ENCODE measurements at regions not wholly inside any gene's neighbourhood (a gene's known extent, or its start where the extent isn't known, plus 50 kb on each side); places are given as distances from the start of the nearest gene placed in this dataset.

- DNase-seq (ENCODE audit: low spot score), result no peak
- TF ChIP-seq CTCF (IDR thresholded peaks at IDR 0.05), result no peak
- H3K4me3 ChIP-seq, result no peak overlapping the region
- H3K27ac ChIP-seq, result no peak overlapping the region
Measured at GRCh38 chr6:139744891-139745290, 370.4 kb upstream of the CITED2 start.

- no peak overlapping the region for H3K4me3 ChIP-seq
- TF ChIP-seq CTCF (IDR thresholded peaks at IDR 0.05), result no peak
- H3K27ac ChIP-seq, result no peak overlapping the region
- no peak for DNase-seq (ENCODE audit: low spot score)
Measured at GRCh38 chr6:139743664-139744437, 369.4 kb upstream of the CITED2 start.

GRCh38 chr6:139742671-139743070, 368.2 kb upstream of the CITED2 start:
- DNase-seq (ENCODE audit: low spot score), result no peak
- no peak overlapping the region for H3K27ac ChIP-seq
- TF ChIP-seq CTCF (IDR thresholded peaks at IDR 0.05), result no peak
- no peak overlapping the region for H3K4me3 ChIP-seq

GRCh38 chr6:139738801-139739455, 364.5 kb upstream of the CITED2 start:
- no peak overlapping the region for H3K27ac ChIP-seq
- no peak overlapping the region for H3K4me3 ChIP-seq
- DNase-seq (ENCODE audit: low spot score), result no peak
- no peak for TF ChIP-seq CTCF (IDR thresholded peaks at IDR 0.05)

- no peak for TF ChIP-seq CTCF (IDR thresholded peaks at IDR 0.05)
- no peak overlapping the region for H3K4me3 ChIP-seq
- no peak for DNase-seq (ENCODE audit: low spot score)
Measured at GRCh38 chr6:139736325-139736906, 362.0 kb upstream of the CITED2 start.

GRCh38 chr6:139732451-139732850, 358.0 kb upstream of the CITED2 start:
- DNase-seq (ENCODE audit: low spot score), result no peak
- no peak for TF ChIP-seq CTCF (IDR thresholded peaks at IDR 0.05)
- H3K27ac ChIP-seq, result no peak overlapping the region

More at GRCh38 chr6:139736325-139736906, 362.0 kb upstream of the CITED2 start:
- no peak overlapping the region for H3K27ac ChIP-seq

More at GRCh38 chr6:139732451-139732850, 358.0 kb upstream of the CITED2 start:
- H3K4me3 ChIP-seq, result no peak overlapping the region

Measured in coronary artery (tissue), 2 donors.